Brain microvascular endothelial cell (primary cell): ENCODE measurements at regions not wholly inside any gene's neighbourhood (a gene's known extent, or its start where the extent isn't known, plus 50 kb on each side); places are given as distances from the start of the nearest gene placed in this dataset.
A peak's percentile ranks its signal among the peaks of the same experiment; 100 is the strongest.

Source experiments
- DNase-seq: peaks from one replicate; pipeline ENCODE4 v3.0.0-alpha.2; 2020
- H3K27ac ChIP-seq: fragments of 250-450 bp; sonication (Bioruptor Pico); 2 replicates; pipeline ENCODE4 v1.5.1; 2020; ENCODE audit warnings: mild to moderate bottlenecking, moderate library complexity
- H3K27me3 ChIP-seq: fragments of 250-450 bp; sonication (Bioruptor Pico); replicated peaks from 2 replicates; pipeline ENCODE4 v1.5.1; 2020; ENCODE audit warnings: mild to moderate bottlenecking
- H3K36me3 ChIP-seq: fragments of 250-450 bp; sonication (Bioruptor Pico); replicated peaks from 2 replicates; pipeline ENCODE4 v1.5.1; 2020; ENCODE audit warnings: mild to moderate bottlenecking
- H3K4me3 ChIP-seq: 2 replicates; pipeline ENCODE4 v1.5.1; 2011; ENCODE audit warnings: low read depth, mild to moderate bottlenecking, control low read depth, low read length, moderate library complexity
- in situ Hi-C: cut with HindIII; loops from 2 replicates; pipeline ENCODE4 v1.10.0; 2017; ENCODE audit warnings: low sequenced_read_pairs, low pct_ligation_motif_present
- TF ChIP-seq, protein P1 (sequence below): IDR thresholded peaks from 2 replicates; pipeline ENCODE4 v1.5.1; 2011; ENCODE audit warnings: low read depth, mild to moderate bottlenecking, moderate library complexity, low read length, control low read depth, inconsistent platforms; ENCODE audit errors: missing control alignments

DNA sequence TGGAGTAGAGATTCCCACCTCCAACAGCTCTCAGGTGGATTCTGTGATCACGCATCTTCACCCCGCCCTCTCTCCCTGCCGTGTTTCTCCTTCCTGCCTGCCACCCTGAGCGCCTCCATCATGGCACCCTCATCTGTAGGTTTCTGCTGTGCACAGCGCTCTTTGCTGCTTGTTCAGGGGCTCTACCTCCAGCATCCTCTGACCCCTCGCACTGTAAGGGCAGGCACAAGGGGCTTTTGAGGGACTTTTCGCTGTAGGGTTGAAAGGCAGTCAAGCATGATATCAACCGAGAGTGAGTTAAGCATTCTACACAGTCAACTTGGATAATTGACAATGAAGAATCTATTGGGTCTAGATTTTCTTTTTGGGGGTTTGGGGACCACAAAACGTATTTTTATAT, 99.1 kb upstream of the GREM2 start:
- no peak for DNase-seq
- Histone ChIP-seq H3K27me3 (no peaks in the 10 kb centered on the region), H3K4me3 (no peak overlapping the region), H3K36me3 (no peaks in the 10 kb centered on the region), H3K27ac (no peak overlapping the region)
- TF ChIP-seq, protein P1, sequence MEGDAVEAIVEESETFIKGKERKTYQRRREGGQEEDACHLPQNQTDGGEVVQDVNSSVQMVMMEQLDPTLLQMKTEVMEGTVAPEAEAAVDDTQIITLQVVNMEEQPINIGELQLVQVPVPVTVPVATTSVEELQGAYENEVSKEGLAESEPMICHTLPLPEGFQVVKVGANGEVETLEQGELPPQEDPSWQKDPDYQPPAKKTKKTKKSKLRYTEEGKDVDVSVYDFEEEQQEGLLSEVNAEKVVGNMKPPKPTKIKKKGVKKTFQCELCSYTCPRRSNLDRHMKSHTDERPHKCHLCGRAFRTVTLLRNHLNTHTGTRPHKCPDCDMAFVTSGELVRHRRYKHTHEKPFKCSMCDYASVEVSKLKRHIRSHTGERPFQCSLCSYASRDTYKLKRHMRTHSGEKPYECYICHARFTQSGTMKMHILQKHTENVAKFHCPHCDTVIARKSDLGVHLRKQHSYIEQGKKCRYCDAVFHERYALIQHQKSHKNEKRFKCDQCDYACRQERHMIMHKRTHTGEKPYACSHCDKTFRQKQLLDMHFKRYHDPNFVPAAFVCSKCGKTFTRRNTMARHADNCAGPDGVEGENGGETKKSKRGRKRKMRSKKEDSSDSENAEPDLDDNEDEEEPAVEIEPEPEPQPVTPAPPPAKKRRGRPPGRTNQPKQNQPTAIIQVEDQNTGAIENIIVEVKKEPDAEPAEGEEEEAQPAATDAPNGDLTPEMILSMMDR, result no peak
- in situ Hi-C loops, result no loop called here

DNA sequence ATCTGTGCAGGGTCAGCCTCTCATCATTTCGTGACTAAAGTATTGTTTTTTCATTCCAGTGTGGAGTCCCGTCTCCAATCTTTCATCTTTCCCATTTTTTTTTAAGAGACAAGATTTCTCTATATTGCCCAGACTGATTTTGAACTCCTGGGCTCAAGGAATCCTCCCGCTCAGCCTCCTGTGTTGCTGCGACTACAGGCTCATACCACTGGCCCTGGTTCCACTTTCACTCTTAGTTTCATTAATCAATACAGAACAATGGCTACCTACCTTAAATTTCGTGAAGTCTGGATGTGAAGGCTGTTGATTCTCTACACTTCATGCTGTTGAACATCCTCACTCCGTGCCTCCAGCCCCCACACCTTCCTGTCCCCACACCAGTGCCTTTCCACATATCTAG, 97.7 kb upstream of the GREM2 start:
- Histone ChIP-seq H3K27ac (no peak overlapping the region), H3K4me3 (no peak overlapping the region), H3K36me3 (no peaks in the 10 kb centered on the region), H3K27me3 (no peaks in the 10 kb centered on the region)
- TF ChIP-seq, protein P1, result no peak
- in situ Hi-C loops, result no loop called here
- no peak for DNase-seq

DNA sequence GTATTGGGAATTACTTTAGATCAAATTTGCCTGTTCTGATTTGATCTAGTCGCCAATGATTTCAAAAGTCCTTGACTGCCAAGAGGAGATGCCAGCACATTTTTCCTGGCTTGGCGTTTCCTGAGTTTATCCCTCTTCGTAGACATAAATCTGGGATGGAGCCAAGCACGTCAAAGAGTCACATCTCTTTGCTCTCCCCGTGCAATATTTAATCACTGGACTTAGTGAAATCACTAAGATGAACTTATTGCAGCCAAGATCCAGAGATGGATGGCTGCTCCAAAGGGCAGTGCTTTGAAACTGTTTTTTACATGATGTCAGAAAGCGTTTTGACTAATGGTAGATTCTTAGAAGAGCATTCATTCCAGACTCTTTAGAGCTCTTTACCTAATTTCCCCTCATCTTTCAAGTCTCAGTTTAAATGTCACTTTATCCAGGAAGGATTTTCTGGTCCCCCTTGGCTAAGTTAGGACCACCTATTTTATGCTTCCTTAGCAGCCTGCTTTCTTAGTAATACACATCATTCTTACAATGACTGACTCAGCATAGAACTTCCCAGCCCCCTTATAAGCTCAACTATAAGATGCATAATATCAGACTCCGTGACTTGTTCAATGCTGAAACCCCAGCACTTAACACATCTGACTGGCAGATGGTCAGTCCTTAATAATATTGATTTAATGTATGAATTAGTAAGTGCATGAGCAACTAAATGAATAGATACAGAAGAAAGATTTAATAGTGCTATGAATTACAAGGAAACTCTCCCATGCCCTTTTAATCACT, 94.4 kb upstream of the GREM2 start:
- no peaks in the 10 kb centered on the region for H3K36me3 ChIP-seq
- no peak overlapping the region for H3K27ac ChIP-seq
- H3K27me3 ChIP-seq, result no peaks in the 10 kb centered on the region
- H3K4me3 ChIP-seq, result no peak overlapping the region
- in situ Hi-C loops, result no loop called here
- TF ChIP-seq, protein P1, result no peak
- DNase-seq, result no peak

- H3K27me3 ChIP-seq, result no peaks in the 10 kb centered on the region
- H3K36me3 ChIP-seq, result no peaks in the 10 kb centered on the region
- no peak overlapping the region for H3K4me3 ChIP-seq
- TF ChIP-seq, protein P1, result no peak
- H3K27ac ChIP-seq, result no peak overlapping the region
- peak; percentile 12 for DNase-seq
- in situ Hi-C loops, result no loop called here
These were observed 93.6 kb upstream of the GREM2 start for GRCh38 chr1:240705579-240705978.

DNA sequence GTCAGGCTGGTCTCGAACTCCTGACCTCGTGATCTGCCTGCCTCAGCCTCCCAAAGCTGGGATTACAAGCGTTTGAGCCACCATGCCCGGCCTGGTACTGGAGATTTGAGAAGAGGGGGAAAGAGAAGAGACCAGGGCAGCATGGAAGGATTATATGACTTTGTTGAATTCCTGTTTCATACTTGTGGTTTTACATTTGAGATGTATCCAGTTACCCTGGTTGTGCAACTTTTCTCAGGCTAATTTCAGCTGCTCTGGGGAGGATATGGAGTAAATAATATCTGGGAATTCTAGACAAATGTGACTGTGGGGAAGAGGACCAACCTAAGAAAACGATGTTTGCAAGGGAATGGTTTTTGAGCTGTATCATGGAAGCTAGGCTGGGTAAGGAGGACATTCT, 89.5 kb upstream of the GREM2 start:
- Histone ChIP-seq H3K36me3 (no peaks in the 10 kb centered on the region), H3K27ac (no peak overlapping the region), H3K4me3 (no peak overlapping the region), H3K27me3 (no peaks in the 10 kb centered on the region)
- DNase-seq, result peak; percentile 53
- TF ChIP-seq, protein P1, result no peak
- in situ Hi-C loops, result no loop called here

DNA sequence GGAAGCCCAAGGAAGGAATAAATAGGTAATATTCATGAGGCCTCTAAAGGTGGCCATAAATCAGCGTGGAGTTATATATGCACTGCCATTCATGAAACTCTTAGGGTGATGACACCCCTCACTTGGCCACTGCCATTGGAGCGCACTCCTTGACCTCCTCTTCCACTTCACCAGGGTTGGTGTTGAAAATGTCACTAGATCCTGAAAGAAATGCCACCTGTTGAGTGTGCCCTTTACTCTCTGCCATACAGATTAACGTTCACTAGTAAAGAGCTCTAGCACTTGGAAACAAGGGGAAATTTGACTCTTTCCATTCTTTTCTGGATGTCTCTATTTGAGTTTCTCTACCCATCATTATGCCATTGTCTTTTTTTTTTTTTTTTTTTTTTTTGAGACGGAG, 83.5 kb upstream of the GREM2 start:
- no peak for DNase-seq
- H3K27ac ChIP-seq, result no peak overlapping the region
- in situ Hi-C loops, result no loop called here
- TF ChIP-seq, protein P1, result no peak
- H3K27me3 ChIP-seq, result no peaks in the 10 kb centered on the region
- H3K4me3 ChIP-seq, result no peak overlapping the region
- no peaks in the 10 kb centered on the region for H3K36me3 ChIP-seq
